Type B pancreatic cell (in vitro differentiated cells): ENCODE measurements at regions not wholly inside any gene's neighbourhood (a gene's known extent, or its start where the extent isn't known, plus 50 kb on each side); places are given as distances from the start of the nearest gene placed in this dataset.
"Not testable (repeated sequence)": the region's sequence is repeated elsewhere in the genome, so short reads cannot be mapped to it uniquely, and the experiment has no call there.

ENCODE experiments used
- DNase-seq: peaks from one replicate; pipeline ENCODE4 v3.0.0; 2021; ENCODE audit warnings: mixed read lengths; ENCODE audit not compliant: unreplicated experiment; ENCODE audit errors: extremely low spot score
- H3K27ac Mint-ChIP-seq: 2 replicates; pipeline ENCODE4 v1.8.0; 2021; ENCODE audit warnings: mild to moderate bottlenecking, mixed read lengths
- H3K27me3 Mint-ChIP-seq: 2 replicates; pipeline ENCODE4 v1.8.0; 2021; ENCODE audit warnings: mixed read lengths
- H3K36me3 Mint-ChIP-seq: 2 replicates; pipeline ENCODE4 v1.8.0; 2021; ENCODE audit warnings: mixed read lengths
- H3K4me1 Mint-ChIP-seq: one replicate; pipeline ENCODE4 v1.8.0; 2021; ENCODE audit warnings: mixed read lengths; ENCODE audit not compliant: unreplicated experiment
- H3K4me3 Mint-ChIP-seq: 2 replicates; pipeline ENCODE4 v1.8.0; 2021; ENCODE audit warnings: mild to moderate bottlenecking, mixed read lengths
- H3K9me3 Mint-ChIP-seq: 2 replicates; pipeline ENCODE4 v1.8.0; 2021; ENCODE audit warnings: mixed read lengths
- TF ChIP-seq, protein P1 (sequence below): fragments of 200-600 bp; sonication (generic); conservative IDR thresholded peaks from 2 replicates; pipeline ENCODE4 v1.5.0; 2021; ENCODE audit warnings: antibody characterized with exemption, mild to moderate bottlenecking

DNA sequence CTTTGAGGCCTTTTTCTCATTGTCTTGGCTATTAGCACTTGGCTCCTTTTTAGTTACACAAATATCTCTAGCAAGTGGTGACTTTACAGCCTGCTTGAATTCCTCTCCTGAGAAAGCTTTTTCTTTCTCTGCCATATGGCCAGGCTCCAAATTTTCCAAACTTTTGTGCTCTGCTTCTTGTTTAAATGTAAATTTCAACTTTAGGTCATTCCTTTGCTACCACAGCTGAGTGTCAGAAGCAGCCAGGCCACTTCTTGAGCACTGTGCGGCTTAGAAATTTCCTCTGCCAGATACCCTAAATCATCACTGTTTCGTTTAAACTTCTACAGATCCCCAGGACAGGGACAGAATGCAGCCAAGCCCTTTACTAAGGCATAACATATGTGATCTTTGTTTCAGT, 222.4 kb downstream of the FBXO8 start:
- TF ChIP-seq, protein P1, sequence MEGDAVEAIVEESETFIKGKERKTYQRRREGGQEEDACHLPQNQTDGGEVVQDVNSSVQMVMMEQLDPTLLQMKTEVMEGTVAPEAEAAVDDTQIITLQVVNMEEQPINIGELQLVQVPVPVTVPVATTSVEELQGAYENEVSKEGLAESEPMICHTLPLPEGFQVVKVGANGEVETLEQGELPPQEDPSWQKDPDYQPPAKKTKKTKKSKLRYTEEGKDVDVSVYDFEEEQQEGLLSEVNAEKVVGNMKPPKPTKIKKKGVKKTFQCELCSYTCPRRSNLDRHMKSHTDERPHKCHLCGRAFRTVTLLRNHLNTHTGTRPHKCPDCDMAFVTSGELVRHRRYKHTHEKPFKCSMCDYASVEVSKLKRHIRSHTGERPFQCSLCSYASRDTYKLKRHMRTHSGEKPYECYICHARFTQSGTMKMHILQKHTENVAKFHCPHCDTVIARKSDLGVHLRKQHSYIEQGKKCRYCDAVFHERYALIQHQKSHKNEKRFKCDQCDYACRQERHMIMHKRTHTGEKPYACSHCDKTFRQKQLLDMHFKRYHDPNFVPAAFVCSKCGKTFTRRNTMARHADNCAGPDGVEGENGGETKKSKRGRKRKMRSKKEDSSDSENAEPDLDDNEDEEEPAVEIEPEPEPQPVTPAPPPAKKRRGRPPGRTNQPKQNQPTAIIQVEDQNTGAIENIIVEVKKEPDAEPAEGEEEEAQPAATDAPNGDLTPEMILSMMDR: no peak
- Mint-ChIP-seq H3K4me3 (no peak overlapping the region), H3K9me3 (peaks cover 4% of the 10 kb centered on the region), H3K4me1 (no peaks in the 10 kb centered on the region), H3K27ac (no peak overlapping the region), H3K36me3 (no peaks in the 10 kb centered on the region), H3K27me3 (no peaks in the 10 kb centered on the region)
- DNase-seq: no peak

GRCh38 chr4:174058846-174059245, 224.6 kb downstream of the FBXO8 start:
- TF ChIP-seq, protein P1: no peak
- H3K9me3 Mint-ChIP-seq: peaks cover 4% of the 10 kb centered on the region
- no peaks in the 10 kb centered on the region for H3K4me1 Mint-ChIP-seq
- H3K4me3 Mint-ChIP-seq: no peak overlapping the region
- H3K27ac Mint-ChIP-seq: no peak overlapping the region
- no peaks in the 10 kb centered on the region for H3K27me3 Mint-ChIP-seq
- no peak for DNase-seq
- H3K36me3 Mint-ChIP-seq: no peaks in the 10 kb centered on the region

- no peaks in the 10 kb centered on the region for H3K36me3 Mint-ChIP-seq
- TF ChIP-seq, protein P1: no peak
- no peak for DNase-seq
- H3K4me1 Mint-ChIP-seq: no peaks in the 10 kb centered on the region
- no peaks in the 10 kb centered on the region for H3K27me3 Mint-ChIP-seq
- no peak overlapping the region for H3K4me3 Mint-ChIP-seq
- H3K27ac Mint-ChIP-seq: no peak overlapping the region
- peaks cover 4% of the 10 kb centered on the region for H3K9me3 Mint-ChIP-seq
Observed at GRCh38 chr4:174056959-174057358, 226.5 kb downstream of the FBXO8 start.

DNA sequence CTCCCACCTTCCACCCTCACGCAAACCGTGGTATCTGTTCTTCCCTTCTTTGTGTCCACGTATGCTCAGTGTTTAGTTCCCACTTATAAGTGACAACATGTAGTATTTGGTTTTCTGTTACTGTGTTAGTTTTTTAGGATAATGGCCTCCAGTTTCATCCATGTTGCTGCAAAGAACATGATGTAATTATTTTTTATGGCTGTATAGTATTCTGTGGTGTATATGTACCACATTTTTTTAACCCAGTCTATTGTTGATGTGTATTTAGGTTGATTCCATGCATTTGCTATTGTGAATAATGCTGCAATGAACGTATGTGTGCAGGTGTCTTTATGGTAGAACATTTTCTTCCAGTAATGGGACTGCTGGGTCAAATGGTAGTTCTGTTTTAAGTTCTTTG, 228.1 kb downstream of the FBXO8 start:
- H3K9me3 Mint-ChIP-seq: no peaks in the 10 kb centered on the region
- H3K27me3 Mint-ChIP-seq: no peaks in the 10 kb centered on the region
- H3K4me1 Mint-ChIP-seq: no peaks in the 10 kb centered on the region
- TF ChIP-seq, protein P1: no peak
- DNase-seq: no peak
- H3K4me3 Mint-ChIP-seq: no peak overlapping the region
- no peak overlapping the region for H3K27ac Mint-ChIP-seq
- no peaks in the 10 kb centered on the region for H3K36me3 Mint-ChIP-seq

DNA sequence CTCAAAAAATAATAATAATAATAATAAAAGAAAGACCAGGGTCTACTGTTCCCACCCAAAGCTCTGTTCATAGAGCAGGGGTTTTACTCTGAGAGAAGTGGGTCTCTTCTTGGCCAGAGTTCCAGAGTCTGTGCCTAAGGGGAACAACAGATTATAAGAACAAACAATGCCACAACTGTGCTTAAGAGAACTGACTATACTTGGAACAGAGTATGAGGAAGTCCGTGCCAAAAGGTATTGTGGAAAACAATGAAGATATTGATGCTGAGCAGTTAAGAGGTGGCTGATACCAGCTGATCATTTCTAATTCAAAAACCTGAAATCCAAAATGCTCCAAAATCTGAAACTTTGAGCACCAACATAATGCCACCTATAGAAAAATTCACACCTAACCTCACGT, 229.6 kb downstream of the FBXO8 start:
- no peaks in the 10 kb centered on the region for H3K36me3 Mint-ChIP-seq
- no peak for DNase-seq
- H3K4me1 Mint-ChIP-seq: no peaks in the 10 kb centered on the region
- H3K4me3 Mint-ChIP-seq: no peak overlapping the region
- H3K27ac Mint-ChIP-seq: no peak overlapping the region
- TF ChIP-seq, protein P1: no peak
- no peaks in the 10 kb centered on the region for H3K27me3 Mint-ChIP-seq
- H3K9me3 Mint-ChIP-seq: no peaks in the 10 kb centered on the region

DNA sequence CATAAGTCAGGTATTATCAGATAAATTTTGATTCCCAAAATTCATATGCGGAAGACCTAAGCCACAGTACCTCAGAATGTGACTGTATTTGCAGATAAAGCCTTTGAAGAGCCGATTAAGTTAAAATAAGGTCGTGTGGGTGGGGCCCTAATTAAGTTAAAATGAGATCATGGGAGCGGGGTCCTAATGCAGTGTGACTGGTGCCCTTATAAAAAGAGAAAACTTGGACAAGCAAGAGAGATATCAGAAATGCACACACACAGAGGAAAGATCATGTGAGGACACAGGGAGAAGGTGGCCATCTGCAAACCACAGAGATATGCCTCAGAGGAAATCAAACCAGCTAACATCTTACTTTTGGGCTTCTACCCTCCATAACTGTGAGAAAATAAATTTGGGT, 236.1 kb downstream of the FBXO8 start:
- Mint-ChIP-seq H3K9me3 (no peaks in the 10 kb centered on the region), H3K4me1 (no peaks in the 10 kb centered on the region), H3K27ac (no peak overlapping the region), H3K4me3 (no peak overlapping the region), H3K36me3 (no peaks in the 10 kb centered on the region), H3K27me3 (no peaks in the 10 kb centered on the region)
- DNase-seq: no peak
- TF ChIP-seq, protein P1: no peak

- H3K27me3 Mint-ChIP-seq, H3K9me3 Mint-ChIP-seq, H3K36me3 Mint-ChIP-seq, DNase-seq, H3K27ac Mint-ChIP-seq, H3K4me3 Mint-ChIP-seq, H3K4me1 Mint-ChIP-seq: not testable (repeated sequence)
Observed at GRCh38 chr4:174045829-174046228, 237.6 kb downstream of the FBXO8 start.
